GM23338 (cell line): ENCODE measurements at regions not wholly inside any gene's neighbourhood (a gene's known extent, or its start where the extent isn't known, plus 50 kb on each side); places are given as distances from the start of the nearest gene placed in this dataset.

Source experiments
- ATAC-seq: fragments of 200-7000 bp; cut with Tn5 transposase; 3 replicates; pipeline ENCODE4 v1.9.1; 2020
- DNase-seq: peaks from one replicate; pipeline ENCODE4 v3.0.0-alpha.2; 2015; ENCODE audit warnings: low spot score
- H2AFZ ChIP-seq: fragments of 200-600 bp; sonication (generic); 2 replicates; pipeline ENCODE4 v1.8.0; 2016; ENCODE audit warnings: antibody characterized with exemption, mild to moderate bottlenecking, moderate library complexity
- H3F3A ChIP-seq: fragments of 200-600 bp; sonication (generic); replicated peaks from 2 replicates; pipeline ENCODE4 v1.8.0; 2017; ENCODE audit warnings: antibody characterized with exemption, mixed run types, low read depth
- H3K27ac ChIP-seq: fragments of 200-600 bp; sonication (generic); 2 replicates; pipeline ENCODE4 v1.6.1; 2016; ENCODE audit warnings: low read depth
- H3K27me3 ChIP-seq: fragments of 200-600 bp; sonication (generic); 2 replicates; pipeline ENCODE4 v1.8.0; 2016; ENCODE audit warnings: mild to moderate bottlenecking, mixed run types, moderate library complexity; ENCODE audit not compliant: insufficient read depth
- H3K36me3 ChIP-seq: fragments of 200-600 bp; sonication (generic); 2 replicates; pipeline ENCODE4 v1.8.0; 2016; ENCODE audit warnings: mild to moderate bottlenecking; ENCODE audit not compliant: insufficient read depth
- H3K4me1 ChIP-seq: fragments of 200-600 bp; sonication (generic); 2 replicates; pipeline ENCODE4 v1.8.0; 2016; ENCODE audit warnings: mild to moderate bottlenecking, moderate library complexity; ENCODE audit not compliant: insufficient read depth
- H3K4me2 ChIP-seq: fragments of 200-600 bp; sonication (generic); 2 replicates; pipeline ENCODE4 v1.7.1; 2017; ENCODE audit warnings: mixed run types
- H3K4me3 ChIP-seq: fragments of 200-600 bp; sonication (generic); 2 replicates; pipeline ENCODE4 v1.6.1; 2016; ENCODE audit warnings: mixed run types
- H3K79me2 ChIP-seq: fragments of 200-600 bp; sonication (generic); replicated peaks from 2 replicates; pipeline ENCODE4 v1.8.0; 2017; ENCODE audit warnings: mild to moderate bottlenecking; ENCODE audit not compliant: insufficient read depth
- H3K9me2 ChIP-seq: fragments of 200-600 bp; sonication (generic); 2 replicates; pipeline ENCODE4 v1.8.0; 2017; ENCODE audit not compliant: insufficient read depth
- H4K20me1 ChIP-seq: fragments of 200-600 bp; sonication (generic); replicated peaks from 2 replicates; pipeline ENCODE4 v1.8.0; 2017; ENCODE audit warnings: mild to moderate bottlenecking; ENCODE audit not compliant: insufficient read depth
- H3K27ac Mint-ChIP-seq: 2 replicates; pipeline ENCODE4 v1.8.0; 2020; ENCODE audit warnings: inconsistent platforms, mild to moderate bottlenecking, moderate library complexity, mixed read lengths
- H3K27me3 Mint-ChIP-seq: 3 replicates; pipeline ENCODE4 v1.8.0; 2022; ENCODE audit warnings: low read depth, mild to moderate bottlenecking, moderate library complexity, mixed read lengths, inconsistent platforms; ENCODE audit not compliant: insufficient read depth, poor library complexity
- H3K36me3 Mint-ChIP-seq: 3 replicates; pipeline ENCODE4 v1.8.0; 2021; ENCODE audit warnings: low read depth, mild to moderate bottlenecking, inconsistent platforms, moderate library complexity, mixed read lengths
- H3K4me1 Mint-ChIP-seq: 3 replicates; pipeline ENCODE4 v1.8.0; 2020; ENCODE audit warnings: mild to moderate bottlenecking, inconsistent platforms, mixed read lengths
- H3K4me3 Mint-ChIP-seq: 3 replicates; pipeline ENCODE4 v1.8.0; 2021; ENCODE audit warnings: moderate library complexity, mild to moderate bottlenecking, inconsistent platforms, mixed read lengths
- H3K9me3 Mint-ChIP-seq: 3 replicates; pipeline ENCODE4 v1.8.0; 2020; ENCODE audit warnings: moderate library complexity, mild to moderate bottlenecking, inconsistent platforms, mixed read lengths
- CREB1 ChIP-seq: fragments of 250-450 bp; sonication (Bioruptor Pico); IDR thresholded peaks from 2 replicates; pipeline ENCODE4 v1.5.0; 2020; ENCODE audit warnings: low read depth, mild to moderate bottlenecking, moderate library complexity
- CTCF ChIP-seq, 2 experiments: fragments of 200-600 bp in 1 of 2; sonication (generic) in 1 of 2; conservative IDR thresholded peaks; 2 replicates each; pipeline versions ENCODE4 v1.5.1 to v1.6.1; 2016 to 2017; ENCODE audit warnings: antibody characterized with exemption in 2 of 2, low read depth in 2 of 2, mild to moderate bottlenecking in 2 of 2, moderate library complexity in 1 of 2
- ETS1 ChIP-seq: IDR thresholded peaks from 2 replicates; pipeline ENCODE4 v1.6.1; 2016; ENCODE audit warnings: antibody characterized with exemption
- EZH2 ChIP-seq: fragments of 200-600 bp; sonication (generic); IDR thresholded peaks from one replicate; pipeline ENCODE4 v1.8.0; 2017; ENCODE audit warnings: antibody characterized with exemption, mild to moderate bottlenecking, low read depth; ENCODE audit not compliant: unreplicated experiment
- EZH2phosphoT487 ChIP-seq: fragments of 200-600 bp; sonication (generic); IDR thresholded peaks from one replicate; pipeline ENCODE4 v1.8.1; 2018; ENCODE audit warnings: antibody characterized with exemption; ENCODE audit not compliant: unreplicated experiment
- JUNB ChIP-seq: IDR thresholded peaks from one replicate; pipeline ENCODE4 v1.6.1; 2016; ENCODE audit warnings: antibody characterized with exemption; ENCODE audit not compliant: unreplicated experiment
- NANOG ChIP-seq: IDR thresholded peaks from 2 replicates; pipeline ENCODE4 v1.6.1; 2016; ENCODE audit warnings: antibody characterized with exemption, borderline replicate concordance
- POLR2AphosphoS5 ChIP-seq: IDR thresholded peaks from 2 replicates; pipeline ENCODE4 v1.6.1; 2016; ENCODE audit warnings: antibody characterized with exemption, low read depth
- REST ChIP-seq: IDR thresholded peaks from one replicate; pipeline ENCODE4 v1.6.1; 2018; ENCODE audit warnings: antibody characterized with exemption; ENCODE audit not compliant: unreplicated experiment
- STAT1 ChIP-seq: IDR thresholded peaks from one replicate; pipeline ENCODE4 v1.6.1; 2016; ENCODE audit warnings: antibody characterized with exemption; ENCODE audit not compliant: unreplicated experiment
- ZNF114 ChIP-seq: fragments of 250-450 bp; sonication (Bioruptor Pico); IDR thresholded peaks from 2 replicates; pipeline ENCODE4 v1.5.0; 2020; ENCODE audit warnings: mild to moderate bottlenecking, moderate library complexity
- ZNF331 ChIP-seq: fragments of 250-450 bp; sonication (Bioruptor Pico); IDR thresholded peaks from 2 replicates; pipeline ENCODE4 v1.5.0; 2020; ENCODE audit warnings: low read depth, mild to moderate bottlenecking, moderate library complexity
- ZNF462 ChIP-seq: fragments of 250-450 bp; sonication (Bioruptor Pico); IDR thresholded peaks from 2 replicates; pipeline ENCODE4 v1.5.0; 2020; ENCODE audit warnings: mild to moderate bottlenecking, moderate library complexity

GRCh38 chr5:143695244-143695864, 116.6 kb upstream of the HMHB1 start:
- H3K27me3 Mint-ChIP-seq: peaks cover 2% of the 10 kb centered on the region

More at GRCh38 chr5:143695244-143695864, 116.6 kb upstream of the HMHB1 start:
- Mint-ChIP-seq H3K36me3 (no peaks in the 10 kb centered on the region), H3K9me3 (no peaks in the 10 kb centered on the region), H3K27ac (no peak overlapping the region), H3K4me3 (no peak overlapping the region), H3K4me1 (no peaks in the 10 kb centered on the region)
- Histone ChIP-seq H2AFZ (no peak overlapping the region), H3K79me2 (no peaks in the 10 kb centered on the region), H3F3A (no peaks in the 10 kb centered on the region), H3K4me2 (no peak overlapping the region), H3K4me1 (no peaks in the 10 kb centered on the region), H4K20me1 (no peaks in the 10 kb centered on the region), H3K27me3 (no peaks in the 10 kb centered on the region), H3K9me2 (no peaks in the 10 kb centered on the region), H3K36me3 (no peaks in the 10 kb centered on the region), H3K4me3 (no peak overlapping the region), H3K27ac (no peak overlapping the region)
- no peak for ATAC-seq
- DNase-seq: no peak
- TF ChIP-seq REST: no peak
- no peak for TF ChIP-seq NANOG
- TF ChIP-seq POLR2AphosphoS5: no peak
- no peak for TF ChIP-seq ETS1
- TF ChIP-seq ZNF114 (CRISPR knock-in tag): no peak
- no peak for TF ChIP-seq STAT1
- TF ChIP-seq JUNB: no peak
- no peak for TF ChIP-seq CREB1 (CRISPR knock-in tag)
- no peak for TF ChIP-seq CTCF (conservative IDR thresholded peaks at IDR 0.05; ENCODE audit: low read depth in 2 of 2)
- TF ChIP-seq ZNF331: no peak
- no peak for TF ChIP-seq ZNF462 (CRISPR knock-in tag)
- no peak for TF ChIP-seq EZH2phosphoT487
- no peak for TF ChIP-seq EZH2
